K562 (cell line): ENCODE measurements at regions not wholly inside any gene's neighbourhood (a gene's known extent, or its start where the extent isn't known, plus 50 kb on each side); places are given as distances from the start of the nearest gene placed in this dataset.

Experiments used
- ATAC-seq: fragments of 200-7000 bp; cut with Tn5 transposase; 3 replicates; pipeline ENCODE4 v1.9.1; 2020; ENCODE audit warnings: moderate library complexity
- BruUV-seq: library from RNA; stranded (reverse); fragments of 400-500 nt; replicated peaks from 2 replicates; lab custom pipeline; 2021; lab: Mats Ljungman, UMichigan
- CTCF ChIA-PET: fragments of 300-600 bp; formaldehyde crosslinking; extraction: SDS; loops from one replicate; lab custom pipeline; 2021; ENCODE audit warnings: low intra/inter-chr PET ratio; lab: Yijun Ruan, JAX
- POLR2A ChIA-PET: fragments of 300-600, 350-650 bp; sonication (Branson Sonifier 250); formaldehyde crosslinking; extraction: SDS; loops from one replicate; lab custom pipeline; 2021; ENCODE audit warnings: antibody characterized with exemption, inconsistent platforms; lab: Yijun Ruan, JAX
- DNase-seq, 4 experiments: peaks; one replicate each; pipeline versions ENCODE4 v3.0.0 to v3.0.0-alpha.2; 2011 to 2018; ENCODE audit warnings: low spot score in 3 of 4, mixed read lengths in 3 of 4; ENCODE audit errors: extremely low read depth in 1 of 4
- FAIRE-seq: peaks from 2 replicates; lab custom pipeline; 2011; peaks lifted over from hg19 to GRCh38; lab: Jason Lieb, UNC
- H2AFZ ChIP-seq: 2 replicates; pipeline ENCODE4 v1.6.0; 2011; ENCODE audit warnings: low read depth, low read length, control low read depth, inconsistent platforms
- H3K27ac ChIP-seq: fragments of 200-600 bp; 3 replicates; pipeline ENCODE4 v1.8.0; 2011; ENCODE audit warnings: low read depth, mild to moderate bottlenecking, control low read depth, inconsistent platforms, low read length, moderate library complexity, mixed read lengths; ENCODE audit errors: extremely low read depth
- H3K27me3 ChIP-seq, 2 experiments: fragments of 300-600 bp in 1 of 2; 2 replicates in 1 of 2; 3 replicates in 1 of 2; pipeline versions ENCODE4 v1.6.0 to v1.8.0; 2011; ENCODE audit warnings: inconsistent platforms in 2 of 2, low read length in 2 of 2, mild to moderate bottlenecking in 1 of 2, mixed read lengths in 1 of 2, moderate library complexity in 1 of 2; ENCODE audit not compliant: control insufficient read depth in 2 of 2, insufficient read depth in 2 of 2
- H3K36me3 ChIP-seq: fragments of 300-600 bp; 3 replicates; pipeline ENCODE4 v1.8.0; 2011; ENCODE audit warnings: mild to moderate bottlenecking, low read length, inconsistent platforms; ENCODE audit not compliant: control insufficient read depth, insufficient read depth
- H3K4me1 ChIP-seq, 2 experiments: fragments of 200-600 bp in 1 of 2; replicated peaks in 1 of 2; 2 replicates in 1 of 2; 3 replicates in 1 of 2; pipeline versions ENCODE4 v1.5.1 to v1.8.0; 2011; ENCODE audit warnings: inconsistent platforms in 2 of 2, low read length in 2 of 2, mild to moderate bottlenecking in 1 of 2, mixed read lengths in 1 of 2, moderate library complexity in 1 of 2; ENCODE audit not compliant: control insufficient read depth in 2 of 2, insufficient read depth in 2 of 2
- H3K4me2 ChIP-seq: 2 replicates; pipeline ENCODE4 v1.6.1; 2011; ENCODE audit warnings: low read length, control low read depth, inconsistent platforms, mixed read lengths; ENCODE audit not compliant: insufficient read depth
- H3K4me3 ChIP-seq: fragments of 200-600 bp; sonication (generic), shearing (Covaris generic); 2 replicates; pipeline ENCODE4 v1.5.1; 2016; ENCODE audit warnings: control low read depth, inconsistent platforms
- H3K79me2 ChIP-seq: fragments of 200-600 bp; 3 replicates; pipeline ENCODE4 v1.8.0; 2011; ENCODE audit warnings: low read length, inconsistent platforms; ENCODE audit not compliant: control insufficient read depth, insufficient read depth
- H3K9ac ChIP-seq, 2 experiments: 2 replicates each; pipeline versions ENCODE4 v1.6.0 to v1.6.1; 2011; ENCODE audit warnings: low read depth in 2 of 2, low read length in 2 of 2, control low read depth in 1 of 2, inconsistent platforms in 1 of 2, mild to moderate bottlenecking in 1 of 2, mixed read lengths in 1 of 2; ENCODE audit not compliant: insufficient read depth in 1 of 2
- H3K9me1 ChIP-seq: one replicate; pipeline ENCODE4 v1.6.0; 2011; ENCODE audit warnings: inconsistent platforms, mild to moderate bottlenecking, low read length, moderate library complexity; ENCODE audit not compliant: control insufficient read depth, insufficient read depth
- H3K9me3 ChIP-seq: replicated peaks from 2 replicates; pipeline ENCODE4 v1.5.1; 2011; ENCODE audit warnings: low read depth, low read length, inconsistent platforms; ENCODE audit not compliant: control insufficient read depth, insufficient read depth
- H4K20me1 ChIP-seq: replicated peaks from 2 replicates; pipeline ENCODE4 v1.6.1; 2011; ENCODE audit warnings: low read length, inconsistent platforms, mixed read lengths; ENCODE audit not compliant: control insufficient read depth, insufficient read depth
- FOXP1 ChIP-seq: sonication (generic); formaldehyde crosslinking; IDR thresholded peaks from 2 replicates; pipeline ENCODE4 v1.8.0; 2022; ENCODE audit warnings: mild to moderate bottlenecking, missing genetic modification reagents
- KDM1A ChIP-seq, 2 experiments: fragments of 450-650 bp; IDR thresholded peaks; 2 replicates each; pipeline ENCODE4 v1.6.1; 2016; ENCODE audit warnings: mild to moderate bottlenecking in 2 of 2
- MBD2 ChIP-seq: sonication (generic); IDR thresholded peaks from 2 replicates; pipeline ENCODE4 v1.6.1; 2016; ENCODE audit warnings: low read depth, borderline replicate concordance
- MYBL2 ChIP-seq, 2 experiments: fragments of 450-650 bp in 1 of 2; sonication (generic) in 1 of 2; formaldehyde crosslinking in 1 of 2; IDR thresholded peaks; 2 replicates each; pipeline versions ENCODE4 v1.6.1 to v1.8.1; 2017 to 2022; ENCODE audit warnings: borderline replicate concordance in 1 of 2, inconsistent platforms in 1 of 2, low read depth in 1 of 2, mild to moderate bottlenecking in 1 of 2, missing genetic modification reagents in 1 of 2, moderate library complexity in 1 of 2
- PHB ChIP-seq: fragments of 250-450 bp; sonication (Bioruptor Pico); IDR thresholded peaks from 2 replicates; pipeline ENCODE4 v1.5.0; 2021
- TARDBP ChIP-seq: fragments of 450-650 bp; IDR thresholded peaks from 2 replicates; pipeline ENCODE4 v1.6.1; 2016
- TEAD4 ChIP-seq, 2 experiments: sonication (generic) in 1 of 2; formaldehyde crosslinking in 1 of 2; IDR thresholded peaks; 2 replicates each; pipeline versions ENCODE4 v1.6.1 to v1.8.0; 2012 to 2022; ENCODE audit warnings: borderline replicate concordance in 1 of 2, inconsistent platforms in 1 of 2, low read length in 1 of 2, mild to moderate bottlenecking in 1 of 2, missing genetic modification reagents in 1 of 2
- ZNF143 ChIP-seq: sonication (generic); formaldehyde crosslinking; IDR thresholded peaks from 2 replicates; pipeline ENCODE4 v1.9.0; 2022; ENCODE audit warnings: mild to moderate bottlenecking, missing genetic modification reagents
- WGBS: fragments of 100-300 bp; shearing (Covaris generic); methylation state at CpG from one replicate; pipeline ENCODE4 v1.1.6; 2016; ENCODE audit warnings: low coverage, mixed read lengths; ENCODE audit not compliant: insufficient coverage; ENCODE audit errors: missing lambda C conversion rate; 5-methylcytosine and 5-hydroxymethylcytosine counted together
- in situ Hi-C: fragments of 300-500 bp; cut with MboI; formaldehyde crosslinking; loops from 4 replicates; pipeline ENCODE4 v1.15.0; 2018; ENCODE audit warnings: inconsistent platforms, mixed read lengths
- intact Hi-C: fragments of 100-400 bp; cut with micrococcal nuclease; formaldehyde crosslinking; loops from 2 replicates; pipeline ENCODE4 v1.14.2; 2022
- TF ChIP-seq, protein P1 (sequence below): fragments of 450-650 bp; IDR thresholded peaks from 2 replicates; pipeline ENCODE4 v1.6.1; 2016; ENCODE audit warnings: mild to moderate bottlenecking
- TF ChIP-seq, protein P2 (sequence below): fragments of 450-650 bp; IDR thresholded peaks from 2 replicates; pipeline ENCODE4 v1.6.1; 2017; ENCODE audit warnings: antibody characterized with exemption, mild to moderate bottlenecking
- TF ChIP-seq, protein P3 (sequence below): IDR thresholded peaks from 2 replicates; pipeline ENCODE4 v1.6.1; 2014; ENCODE audit warnings: antibody characterized with exemption

GRCh38 chr3:4107430-4107829 lies 195.7 kb upstream of the SETMAR start:
- no peaks in the 10 kb centered on the region for H3K27me3 ChIP-seq
- POLR2A ChIA-PET: interaction anchor here (1.5 kb wide), 1 partner anchor 13 kb away, joined by 3 read pairs; no protein-coding TSS in a partner anchor
- no peaks in the 10 kb centered on the region for H4K20me1 ChIP-seq
- no peak for DNase-seq
- H3K36me3 ChIP-seq: no peaks in the 10 kb centered on the region
- CTCF ChIA-PET: no interaction called here
- no peak overlapping the region for H2AFZ ChIP-seq
- no TSS peak for BruUV-seq
- no peak overlapping the region for H3K27ac ChIP-seq
- no peaks in the 10 kb centered on the region for H3K9me3 ChIP-seq
- no peaks in the 10 kb centered on the region for H3K79me2 ChIP-seq
- intact Hi-C loops (no loop called here), in situ Hi-C loops (no loop called here)
- WGBS: 0% methylated on average over 3 of the region's 3 CpGs
- H3K4me1 ChIP-seq: no peaks in the 10 kb centered on the region
- no peak for TF ChIP-seq TARDBP
- TF ChIP-seq PHB (CRISPR knock-in tag): no peak
- TF ChIP-seq, protein P1, sequence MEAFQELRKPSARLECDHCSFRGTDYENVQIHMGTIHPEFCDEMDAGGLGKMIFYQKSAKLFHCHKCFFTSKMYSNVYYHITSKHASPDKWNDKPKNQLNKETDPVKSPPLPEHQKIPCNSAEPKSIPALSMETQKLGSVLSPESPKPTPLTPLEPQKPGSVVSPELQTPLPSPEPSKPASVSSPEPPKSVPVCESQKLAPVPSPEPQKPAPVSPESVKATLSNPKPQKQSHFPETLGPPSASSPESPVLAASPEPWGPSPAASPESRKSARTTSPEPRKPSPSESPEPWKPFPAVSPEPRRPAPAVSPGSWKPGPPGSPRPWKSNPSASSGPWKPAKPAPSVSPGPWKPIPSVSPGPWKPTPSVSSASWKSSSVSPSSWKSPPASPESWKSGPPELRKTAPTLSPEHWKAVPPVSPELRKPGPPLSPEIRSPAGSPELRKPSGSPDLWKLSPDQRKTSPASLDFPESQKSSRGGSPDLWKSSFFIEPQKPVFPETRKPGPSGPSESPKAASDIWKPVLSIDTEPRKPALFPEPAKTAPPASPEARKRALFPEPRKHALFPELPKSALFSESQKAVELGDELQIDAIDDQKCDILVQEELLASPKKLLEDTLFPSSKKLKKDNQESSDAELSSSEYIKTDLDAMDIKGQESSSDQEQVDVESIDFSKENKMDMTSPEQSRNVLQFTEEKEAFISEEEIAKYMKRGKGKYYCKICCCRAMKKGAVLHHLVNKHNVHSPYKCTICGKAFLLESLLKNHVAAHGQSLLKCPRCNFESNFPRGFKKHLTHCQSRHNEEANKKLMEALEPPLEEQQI: no peak
- TF ChIP-seq, protein P2, sequence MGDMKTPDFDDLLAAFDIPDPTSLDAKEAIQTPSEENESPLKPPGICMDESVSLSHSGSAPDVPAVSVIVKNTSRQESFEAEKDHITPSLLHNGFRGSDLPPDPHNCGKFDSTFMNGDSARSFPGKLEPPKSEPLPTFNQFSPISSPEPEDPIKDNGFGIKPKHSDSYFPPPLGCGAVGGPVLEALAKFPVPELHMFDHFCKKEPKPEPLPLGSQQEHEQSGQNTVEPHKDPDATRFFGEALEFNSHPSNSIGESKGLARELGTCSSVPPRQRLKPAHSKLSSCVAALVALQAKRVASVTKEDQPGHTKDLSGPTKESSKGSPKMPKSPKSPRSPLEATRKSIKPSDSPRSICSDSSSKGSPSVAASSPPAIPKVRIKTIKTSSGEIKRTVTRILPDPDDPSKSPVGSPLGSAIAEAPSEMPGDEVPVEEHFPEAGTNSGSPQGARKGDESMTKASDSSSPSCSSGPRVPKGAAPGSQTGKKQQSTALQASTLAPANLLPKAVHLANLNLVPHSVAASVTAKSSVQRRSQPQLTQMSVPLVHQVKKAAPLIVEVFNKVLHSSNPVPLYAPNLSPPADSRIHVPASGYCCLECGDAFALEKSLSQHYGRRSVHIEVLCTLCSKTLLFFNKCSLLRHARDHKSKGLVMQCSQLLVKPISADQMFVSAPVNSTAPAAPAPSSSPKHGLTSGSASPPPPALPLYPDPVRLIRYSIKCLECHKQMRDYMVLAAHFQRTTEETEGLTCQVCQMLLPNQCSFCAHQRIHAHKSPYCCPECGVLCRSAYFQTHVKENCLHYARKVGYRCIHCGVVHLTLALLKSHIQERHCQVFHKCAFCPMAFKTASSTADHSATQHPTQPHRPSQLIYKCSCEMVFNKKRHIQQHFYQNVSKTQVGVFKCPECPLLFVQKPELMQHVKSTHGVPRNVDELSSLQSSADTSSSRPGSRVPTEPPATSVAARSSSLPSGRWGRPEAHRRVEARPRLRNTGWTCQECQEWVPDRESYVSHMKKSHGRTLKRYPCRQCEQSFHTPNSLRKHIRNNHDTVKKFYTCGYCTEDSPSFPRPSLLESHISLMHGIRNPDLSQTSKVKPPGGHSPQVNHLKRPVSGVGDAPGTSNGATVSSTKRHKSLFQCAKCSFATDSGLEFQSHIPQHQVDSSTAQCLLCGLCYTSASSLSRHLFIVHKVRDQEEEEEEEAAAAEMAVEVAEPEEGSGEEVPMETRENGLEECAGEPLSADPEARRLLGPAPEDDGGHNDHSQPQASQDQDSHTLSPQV: no peak
- TF ChIP-seq ZNF143: no peak
- TF ChIP-seq FOXP1 (CRISPR knock-in tag): no peak
- TF ChIP-seq, protein P3, sequence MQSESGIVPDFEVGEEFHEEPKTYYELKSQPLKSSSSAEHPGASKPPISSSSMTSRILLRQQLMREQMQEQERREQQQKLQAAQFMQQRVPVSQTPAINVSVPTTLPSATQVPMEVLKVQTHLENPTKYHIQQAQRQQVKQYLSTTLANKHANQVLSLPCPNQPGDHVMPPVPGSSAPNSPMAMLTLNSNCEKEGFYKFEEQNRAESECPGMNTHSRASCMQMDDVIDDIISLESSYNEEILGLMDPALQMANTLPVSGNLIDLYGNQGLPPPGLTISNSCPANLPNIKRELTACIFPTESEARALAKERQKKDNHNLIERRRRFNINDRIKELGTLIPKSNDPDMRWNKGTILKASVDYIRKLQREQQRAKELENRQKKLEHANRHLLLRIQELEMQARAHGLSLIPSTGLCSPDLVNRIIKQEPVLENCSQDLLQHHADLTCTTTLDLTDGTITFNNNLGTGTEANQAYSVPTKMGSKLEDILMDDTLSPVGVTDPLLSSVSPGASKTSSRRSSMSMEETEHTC: no peak
- TF ChIP-seq TEAD4 (IDR thresholded peaks at IDR 0.05; ENCODE audit: low read length): no peak
- TF ChIP-seq TEAD4 (CRISPR knock-in tag; IDR thresholded peaks at IDR 0.05; ENCODE audit: borderline replicate concordance): no peak
- TF ChIP-seq KDM1A (IDR thresholded peaks at IDR 0.05): no peak
- TF ChIP-seq MYBL2 (IDR thresholded peaks at IDR 0.05; ENCODE audit: low read depth): no peak
- no peak for TF ChIP-seq MYBL2 (CRISPR knock-in tag; IDR thresholded peaks at IDR 0.05; ENCODE audit: borderline replicate concordance)
- TF ChIP-seq MBD2: no peak
- no peak overlapping the region for H3K9ac ChIP-seq
- no peaks in the 10 kb centered on the region for H3K9me1 ChIP-seq
- no peak overlapping the region for H3K4me2 ChIP-seq
- no peak for FAIRE-seq
- no peak overlapping the region for H3K4me3 ChIP-seq
- ATAC-seq: no peak
